ENCODE measurements at regions not wholly inside any gene's neighbourhood (a gene's known extent, or its start where the extent isn't known, plus 50 kb on each side); places are given as distances from the start of the nearest gene placed in this dataset.

DNA sequence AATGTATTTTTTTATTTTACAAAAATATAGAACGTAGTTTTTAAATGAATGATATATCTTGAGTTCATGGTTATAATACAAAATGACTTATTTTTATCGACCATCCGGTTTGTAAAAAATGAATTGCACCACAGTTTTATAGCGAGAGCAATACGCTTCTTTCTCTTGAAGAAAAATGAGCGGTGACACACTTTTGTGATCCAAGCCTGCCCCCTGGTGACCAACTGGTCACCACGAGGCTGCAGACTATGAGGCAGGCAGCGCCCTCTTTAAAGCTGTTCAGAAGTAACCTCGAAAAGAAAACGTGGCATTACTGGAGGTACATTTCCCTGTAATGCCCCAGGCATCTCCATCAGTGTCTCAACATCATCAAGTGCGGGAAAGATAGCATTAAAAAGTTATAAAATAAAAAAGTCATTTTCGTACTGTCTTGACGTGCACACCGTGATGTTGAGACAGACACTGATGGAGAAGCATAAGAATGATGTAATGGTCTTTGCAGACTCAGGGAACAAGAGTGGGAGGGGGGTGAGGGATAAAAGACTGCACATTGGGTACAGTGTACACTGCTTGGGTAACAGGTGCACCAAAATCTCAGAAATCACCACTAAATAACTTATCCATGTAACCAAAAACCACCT lies 734.2 kb upstream of the ADAMTS5 start:
- Histone ChIP-seq H4K20me1 (ENCODE audit: control insufficient read depth, insufficient read depth, low read depth, low read length) (no peaks in the 10 kb centered on the region), H3K4me3 (ENCODE audit: low read length) (no peak overlapping the region), H3K4me1 (ENCODE audit: control insufficient read depth, low read length) (no peaks in the 10 kb centered on the region), H3K9me2 (replicated peaks; ENCODE audit: control insufficient read depth, low read length) (no peaks in the 10 kb centered on the region), H3K36me3 (ENCODE audit: control insufficient read depth, low read length) (no peaks in the 10 kb centered on the region), H3K9me3 (ENCODE audit: control insufficient read depth, insufficient read depth, low read length) (no peaks in the 10 kb centered on the region), H3F3A (ENCODE audit: control insufficient read depth, insufficient read depth) (no peaks in the 10 kb centered on the region), H3K27ac (ENCODE audit: low read depth, low read length) (no peak overlapping the region), H3K79me2 (ENCODE audit: control insufficient read depth, low read length) (no peaks in the 10 kb centered on the region), H3K27me3 (ENCODE audit: control insufficient read depth, low read length) (no peaks in the 10 kb centered on the region), H3K4me2 (ENCODE audit: low read length) (no peak overlapping the region)
- TF ChIP-seq EZH2phosphoT487 (IDR thresholded peaks at IDR 0.05; ENCODE audit: borderline replicate concordance, low read length): no peak
- TF ChIP-seq, protein P1, sequence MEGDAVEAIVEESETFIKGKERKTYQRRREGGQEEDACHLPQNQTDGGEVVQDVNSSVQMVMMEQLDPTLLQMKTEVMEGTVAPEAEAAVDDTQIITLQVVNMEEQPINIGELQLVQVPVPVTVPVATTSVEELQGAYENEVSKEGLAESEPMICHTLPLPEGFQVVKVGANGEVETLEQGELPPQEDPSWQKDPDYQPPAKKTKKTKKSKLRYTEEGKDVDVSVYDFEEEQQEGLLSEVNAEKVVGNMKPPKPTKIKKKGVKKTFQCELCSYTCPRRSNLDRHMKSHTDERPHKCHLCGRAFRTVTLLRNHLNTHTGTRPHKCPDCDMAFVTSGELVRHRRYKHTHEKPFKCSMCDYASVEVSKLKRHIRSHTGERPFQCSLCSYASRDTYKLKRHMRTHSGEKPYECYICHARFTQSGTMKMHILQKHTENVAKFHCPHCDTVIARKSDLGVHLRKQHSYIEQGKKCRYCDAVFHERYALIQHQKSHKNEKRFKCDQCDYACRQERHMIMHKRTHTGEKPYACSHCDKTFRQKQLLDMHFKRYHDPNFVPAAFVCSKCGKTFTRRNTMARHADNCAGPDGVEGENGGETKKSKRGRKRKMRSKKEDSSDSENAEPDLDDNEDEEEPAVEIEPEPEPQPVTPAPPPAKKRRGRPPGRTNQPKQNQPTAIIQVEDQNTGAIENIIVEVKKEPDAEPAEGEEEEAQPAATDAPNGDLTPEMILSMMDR (IDR thresholded peaks at IDR 0.05; ENCODE audit: low read depth, low read length, poor library complexity, severe bottlenecking): peak; percentile 72

DNA sequence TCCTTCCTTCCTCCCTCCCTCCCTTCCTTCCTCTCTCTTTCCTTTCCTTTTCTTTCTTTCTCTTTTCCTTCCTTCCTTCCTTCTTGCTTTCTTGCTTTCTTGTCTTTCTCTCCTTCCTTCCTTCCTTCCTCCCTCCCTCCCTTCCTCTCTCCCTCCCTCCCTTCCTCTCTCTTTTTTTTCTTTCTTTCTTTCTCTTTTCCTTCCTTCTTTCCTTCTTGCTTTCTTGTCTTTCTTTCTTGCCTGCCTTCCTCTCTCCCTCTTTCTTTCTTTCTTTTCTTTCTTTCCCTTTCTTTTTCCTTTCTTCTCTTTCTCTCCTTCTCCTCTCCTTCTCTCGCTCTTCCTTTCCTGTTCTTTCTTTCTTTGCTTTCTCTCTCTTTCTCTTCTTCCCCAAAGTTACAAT lies 728.4 kb upstream of the ADAMTS5 start:
- H3K36me3 ChIP-seq (ENCODE audit: control insufficient read depth, low read length): no peaks in the 10 kb centered on the region
- H3K4me1 ChIP-seq (ENCODE audit: control insufficient read depth, low read length): no peaks in the 10 kb centered on the region

DNA sequence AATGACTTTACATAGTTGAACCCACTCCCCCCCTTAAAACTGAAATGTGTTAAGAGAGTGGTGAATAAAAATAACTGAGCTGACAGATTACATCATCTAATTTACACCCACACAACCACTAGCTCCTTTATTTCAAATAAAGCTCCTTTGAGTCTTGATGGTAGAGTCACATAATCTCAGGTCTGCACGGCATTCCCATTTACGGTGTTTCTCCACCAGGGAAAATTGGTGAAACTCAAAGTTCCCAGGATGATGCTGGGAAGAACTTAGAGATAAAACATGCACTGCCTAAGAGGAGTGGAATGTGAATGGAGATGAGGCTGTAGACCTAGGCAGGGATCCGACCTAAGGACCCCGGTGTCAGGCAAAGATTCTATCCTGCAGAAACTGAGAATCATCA lies 727.8 kb upstream of the ADAMTS5 start:
- H3F3A ChIP-seq (ENCODE audit: control insufficient read depth, insufficient read depth): no peaks in the 10 kb centered on the region
- H3K4me3 ChIP-seq (ENCODE audit: low read length): no peak overlapping the region
- no peak overlapping the region for H3K27ac ChIP-seq (ENCODE audit: low read depth, low read length)
- no peaks in the 10 kb centered on the region for H3K27me3 ChIP-seq (ENCODE audit: control insufficient read depth, low read length)
- H3K9me2 ChIP-seq (replicated peaks; ENCODE audit: control insufficient read depth, low read length): no peaks in the 10 kb centered on the region
- H4K20me1 ChIP-seq (ENCODE audit: control insufficient read depth, insufficient read depth, low read depth, low read length): no peaks in the 10 kb centered on the region
- TF ChIP-seq EZH2phosphoT487 (IDR thresholded peaks at IDR 0.05; ENCODE audit: borderline replicate concordance, low read length): no peak
- TF ChIP-seq, protein P1 (IDR thresholded peaks at IDR 0.05; ENCODE audit: low read depth, low read length, poor library complexity, severe bottlenecking): no peak
- no peaks in the 10 kb centered on the region for H3K9me3 ChIP-seq (ENCODE audit: control insufficient read depth, insufficient read depth, low read length)
- no peaks in the 10 kb centered on the region for H3K79me2 ChIP-seq (ENCODE audit: control insufficient read depth, low read length)
- H3K4me1 ChIP-seq (ENCODE audit: control insufficient read depth, low read length): no peaks in the 10 kb centered on the region
- H3K36me3 ChIP-seq (ENCODE audit: control insufficient read depth, low read length): no peaks in the 10 kb centered on the region
- H3K4me2 ChIP-seq (ENCODE audit: low read length): no peak overlapping the region

More for the DNA sequence above, 728.4 kb upstream of the ADAMTS5 start:
- Histone ChIP-seq H3K9me2 (replicated peaks; ENCODE audit: control insufficient read depth, low read length) (no peaks in the 10 kb centered on the region), H4K20me1 (ENCODE audit: control insufficient read depth, insufficient read depth, low read depth, low read length) (no peaks in the 10 kb centered on the region), H3F3A (ENCODE audit: control insufficient read depth, insufficient read depth) (no peaks in the 10 kb centered on the region), H3K4me2 (ENCODE audit: low read length) (no peak overlapping the region), H3K4me3 (ENCODE audit: low read length) (no peak overlapping the region), H3K79me2 (ENCODE audit: control insufficient read depth, low read length) (no peaks in the 10 kb centered on the region), H3K27me3 (ENCODE audit: control insufficient read depth, low read length) (no peaks in the 10 kb centered on the region), H3K27ac (ENCODE audit: low read depth, low read length) (no peak overlapping the region), H3K9me3 (ENCODE audit: control insufficient read depth, insufficient read depth, low read length) (no peaks in the 10 kb centered on the region)
- TF ChIP-seq, protein P1 (IDR thresholded peaks at IDR 0.05; ENCODE audit: low read depth, low read length, poor library complexity, severe bottlenecking): no peak
- no peak for TF ChIP-seq EZH2phosphoT487 (IDR thresholded peaks at IDR 0.05; ENCODE audit: borderline replicate concordance, low read length)
